HG03342 (cell line): ENCODE measurements at regions not wholly inside any gene's neighbourhood (a gene's known extent, or its start where the extent isn't known, plus 50 kb on each side); places are given as distances from the start of the nearest gene placed in this dataset.
A peak's percentile ranks its signal among the peaks of the same experiment; 100 is the strongest.
"Not testable (repeated sequence)": the region's sequence is repeated elsewhere in the genome, so short reads cannot be mapped to it uniquely, and the experiment has no call there.

Experiments
- ATAC-seq: cut with Tn5 transposase; IDR thresholded peaks from one replicate; pipeline ENCODE4 v1.9.1; 2021; ENCODE audit warnings: mild to moderate bottlenecking, moderate library complexity; ENCODE audit not compliant: unreplicated experiment

- no peak for ATAC-seq
Measured at GRCh38 chr3:145197051-145197820, 963.7 kb downstream of the PLOD2 start.

GRCh38 chr3:145197821-145198220 lies 963.2 kb downstream of the PLOD2 start:
- no peak for ATAC-seq

DNA sequence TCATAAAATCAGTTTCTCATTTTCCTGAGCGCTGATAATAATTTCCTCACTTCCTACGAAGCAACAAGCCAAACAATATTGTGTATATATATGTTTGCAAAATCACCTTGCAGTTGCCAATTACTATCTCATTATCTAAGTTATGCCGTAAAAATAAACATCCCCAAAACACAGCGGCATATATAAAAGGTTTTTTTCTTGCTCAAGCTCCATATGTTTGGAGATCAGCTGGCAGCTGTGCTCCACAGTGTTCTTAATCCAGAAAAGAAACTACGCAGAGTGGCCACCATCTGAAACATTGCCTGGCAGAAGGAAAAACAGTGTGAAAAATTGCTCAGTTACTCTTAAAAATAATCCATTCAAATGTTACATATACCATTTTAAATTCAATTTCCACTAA lies 951.4 kb downstream of the PLOD2 start:
- no peak for ATAC-seq

GRCh38 chr3:145219355-145220235 lies 941.4 kb downstream of the PLOD2 start:
- ATAC-seq, result no peak

DNA sequence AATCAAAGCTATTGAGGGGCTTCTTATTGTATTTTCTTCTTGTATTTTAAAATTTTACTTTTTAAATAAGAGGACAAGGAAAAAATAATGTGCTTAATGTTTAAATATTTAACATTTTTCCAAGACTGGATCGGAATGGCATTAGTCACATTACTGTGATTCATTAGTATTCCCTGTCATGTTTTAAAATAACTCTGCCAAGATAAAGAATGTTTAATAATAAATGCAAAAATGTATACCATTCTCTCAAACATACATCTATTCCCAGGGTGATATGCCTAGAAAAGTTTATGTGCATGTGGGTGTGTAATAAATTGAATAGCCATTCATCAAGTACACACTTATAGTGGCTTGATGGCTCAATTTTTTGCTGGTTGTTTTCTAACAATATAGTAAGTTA lies 936.1 kb downstream of the PLOD2 start:
- ATAC-seq, result no peak

- ATAC-seq, result no peak
Measured at GRCh38 chr3:145243875-145244274, 917.1 kb downstream of the PLOD2 start.

GRCh38 chr3:145244327-145244726 lies 916.7 kb downstream of the PLOD2 start:
- no peak for ATAC-seq

- ATAC-seq, result no peak
Measured at GRCh38 chr3:145246291-145246690, 914.7 kb downstream of the PLOD2 start.

DNA sequence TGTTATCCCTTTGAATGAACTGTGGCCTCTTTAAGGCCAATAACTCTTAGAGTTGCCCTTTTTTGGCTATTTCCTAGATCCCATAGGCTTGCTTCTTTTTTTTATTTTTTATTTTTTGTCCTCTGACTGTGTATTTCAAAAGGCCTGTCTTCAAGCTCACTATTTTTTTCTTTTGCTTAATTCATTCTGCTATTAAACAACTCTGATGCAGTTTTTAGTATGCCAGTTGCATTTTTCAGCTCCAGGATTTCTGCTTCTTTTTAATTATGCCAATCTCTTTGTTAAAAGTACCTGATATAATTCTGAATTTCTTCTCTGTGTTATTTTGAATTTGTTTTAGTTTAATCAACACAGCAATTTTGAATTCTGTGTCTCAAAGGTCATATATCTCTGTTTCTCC lies 912.1 kb downstream of the PLOD2 start:
- ATAC-seq, result no peak

- no peak for ATAC-seq
Measured at GRCh38 chr3:145251311-145251710, 909.7 kb downstream of the PLOD2 start.

DNA sequence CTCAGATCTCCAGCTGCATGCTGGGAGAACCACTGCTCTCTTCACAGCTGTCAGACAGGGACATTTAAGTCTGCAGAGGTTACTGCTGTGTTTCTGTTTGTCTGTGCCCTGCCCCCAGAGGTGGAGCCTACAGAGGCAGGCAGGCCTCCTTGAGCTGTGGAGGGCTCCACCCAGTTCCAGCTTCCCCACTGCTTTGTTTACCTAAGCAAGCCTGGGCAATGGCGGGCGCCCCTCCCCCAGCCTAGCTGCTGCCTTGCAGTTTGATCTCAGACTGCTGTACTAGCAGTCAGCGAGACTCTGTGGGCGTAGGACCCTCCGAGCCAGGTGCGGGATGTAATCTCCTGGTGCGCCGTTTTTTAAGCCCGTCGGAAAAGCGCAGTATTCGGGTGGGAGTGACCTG lies 903.0 kb downstream of the PLOD2 start:
- ATAC-seq, result not testable (repeated sequence)

DNA sequence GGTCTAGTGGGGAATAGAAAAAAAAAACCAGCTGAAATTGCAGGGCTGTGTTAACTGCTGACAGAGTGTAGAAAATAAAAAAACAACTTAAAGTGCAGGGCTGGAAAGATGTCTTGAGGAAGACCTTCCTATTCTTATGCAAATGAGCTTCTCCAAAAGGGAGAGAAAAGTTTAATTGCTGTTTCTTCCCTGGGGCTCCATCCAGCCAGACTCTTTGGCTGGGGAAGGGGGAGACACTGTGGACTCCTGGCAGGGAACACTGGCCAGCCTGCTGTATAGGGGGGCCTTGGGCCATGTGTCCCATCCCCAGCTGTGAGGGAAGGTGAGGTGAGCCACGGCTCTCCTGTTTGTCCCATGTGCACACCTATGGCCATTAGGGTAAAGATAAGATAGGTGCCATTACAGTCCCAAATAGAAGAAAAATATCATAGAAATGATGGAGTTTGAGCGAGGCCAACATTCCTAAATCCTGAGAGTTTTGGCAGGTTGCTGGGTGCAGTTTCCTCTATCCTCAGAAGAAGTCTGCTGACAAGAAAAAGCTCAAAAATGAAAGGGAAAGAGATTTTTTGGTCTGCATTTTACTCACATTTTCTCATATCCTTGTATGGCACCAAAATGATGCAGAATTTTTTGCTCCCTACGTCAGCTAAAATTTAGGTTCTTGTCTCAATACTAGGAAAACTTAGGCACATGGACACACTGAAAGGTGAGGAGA lies 901.7 kb downstream of the PLOD2 start:
- ATAC-seq, result no peak

DNA sequence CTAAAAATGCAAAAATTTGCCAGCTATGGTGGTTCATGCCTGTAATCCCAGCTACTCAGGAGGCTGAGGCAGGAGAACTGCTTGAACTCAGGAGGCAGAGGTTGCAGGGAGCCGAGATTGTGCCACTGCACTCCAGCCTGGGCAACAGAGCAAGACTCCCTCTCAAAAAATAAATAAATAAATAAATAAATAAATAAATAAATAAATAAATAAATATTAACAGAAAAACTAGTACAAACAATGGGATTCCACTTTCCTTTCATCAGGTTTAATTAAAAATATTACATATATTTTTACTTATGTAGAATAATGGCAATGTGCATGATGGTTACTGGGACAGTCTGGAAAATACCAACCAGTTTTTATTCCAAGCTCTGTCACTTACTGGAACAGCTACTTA lies 897.5 kb downstream of the PLOD2 start:
- ATAC-seq, result not testable (repeated sequence)

GRCh38 chr3:145266368-145266767 lies 894.6 kb downstream of the PLOD2 start:
- no peak for ATAC-seq

DNA sequence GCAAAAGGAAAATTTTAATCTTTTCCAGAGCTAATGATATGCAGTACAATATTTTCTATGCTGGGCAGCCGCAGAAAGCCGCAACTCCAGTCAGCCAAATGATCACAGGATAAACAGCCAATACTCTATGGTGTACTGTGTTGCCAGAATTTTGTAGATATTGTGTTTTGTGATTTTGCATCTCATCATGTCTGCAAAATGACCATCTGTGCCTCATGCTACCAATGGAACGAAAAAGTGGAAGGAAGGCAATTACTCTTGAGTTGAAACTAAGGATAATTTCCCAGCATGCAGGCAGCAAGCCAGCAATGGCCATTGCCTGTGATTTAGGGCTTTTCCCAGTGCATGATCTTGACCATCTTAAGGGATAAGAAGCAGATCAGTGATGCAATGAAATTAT lies 891.9 kb downstream of the PLOD2 start:
- ATAC-seq, result no peak

DNA sequence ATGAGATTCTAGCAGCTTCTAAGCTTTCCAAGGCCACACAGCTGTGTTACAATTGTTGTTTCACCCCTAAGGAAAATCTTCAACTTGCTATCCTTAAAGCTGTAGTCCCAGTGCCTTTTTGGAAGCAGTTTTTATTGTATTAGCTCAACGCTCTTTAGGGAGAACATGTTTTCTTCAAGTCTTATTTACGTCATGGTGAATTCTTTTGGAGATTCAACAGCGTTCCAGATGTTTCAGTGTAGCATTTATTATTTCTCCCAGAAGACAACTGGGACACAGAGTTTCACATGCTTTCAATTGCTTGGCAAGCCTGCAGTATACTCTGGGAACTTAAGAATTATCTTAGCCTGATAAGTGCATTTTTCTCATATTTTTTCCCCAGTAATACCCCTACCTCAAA lies 888.3 kb downstream of the PLOD2 start:
- no peak for ATAC-seq

GRCh38 chr3:145282505-145282904 lies 878.5 kb downstream of the PLOD2 start:
- no peak for ATAC-seq

DNA sequence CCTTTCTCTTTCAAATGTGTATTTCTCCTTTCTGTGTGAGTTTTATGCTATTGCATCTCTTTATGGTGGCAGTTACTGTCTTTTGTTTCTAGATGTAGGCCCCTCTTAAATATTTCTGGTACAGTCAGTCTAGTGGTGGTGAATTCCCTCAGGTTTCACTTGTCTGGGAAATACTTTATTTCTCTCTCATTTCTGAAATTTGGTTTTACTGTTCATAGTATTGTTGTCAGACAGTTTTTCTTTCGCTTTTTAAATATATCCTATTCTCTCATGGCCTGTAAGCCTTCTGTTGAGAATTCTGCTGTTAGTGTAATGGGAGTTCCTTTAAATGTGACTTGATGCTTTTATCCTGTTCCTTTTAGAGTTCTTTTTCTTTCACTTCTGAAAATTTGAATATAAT lies 874.0 kb downstream of the PLOD2 start:
- peak; percentile 67 for ATAC-seq

DNA sequence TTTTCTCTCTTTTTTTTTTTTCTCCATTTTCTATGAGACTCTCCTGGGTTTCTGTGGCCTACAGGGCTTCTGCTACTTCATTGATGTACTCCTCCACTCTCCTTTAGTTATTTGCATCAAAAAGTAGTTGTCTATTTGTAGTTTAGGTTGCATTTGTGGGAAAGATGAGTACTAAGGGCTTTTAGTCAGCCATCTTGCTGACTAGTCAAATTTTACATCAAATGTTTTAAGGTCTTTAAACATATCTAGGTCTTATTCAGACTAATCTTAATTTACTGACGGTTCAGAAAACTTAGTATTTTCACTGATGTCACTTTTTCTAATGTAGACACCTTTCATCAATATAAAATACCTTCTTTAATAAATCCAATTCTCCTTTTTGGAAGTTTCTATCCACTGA lies 871.0 kb downstream of the PLOD2 start:
- no peak for ATAC-seq

GRCh38 chr3:145294572-145294971 lies 866.4 kb downstream of the PLOD2 start:
- no peak for ATAC-seq

DNA sequence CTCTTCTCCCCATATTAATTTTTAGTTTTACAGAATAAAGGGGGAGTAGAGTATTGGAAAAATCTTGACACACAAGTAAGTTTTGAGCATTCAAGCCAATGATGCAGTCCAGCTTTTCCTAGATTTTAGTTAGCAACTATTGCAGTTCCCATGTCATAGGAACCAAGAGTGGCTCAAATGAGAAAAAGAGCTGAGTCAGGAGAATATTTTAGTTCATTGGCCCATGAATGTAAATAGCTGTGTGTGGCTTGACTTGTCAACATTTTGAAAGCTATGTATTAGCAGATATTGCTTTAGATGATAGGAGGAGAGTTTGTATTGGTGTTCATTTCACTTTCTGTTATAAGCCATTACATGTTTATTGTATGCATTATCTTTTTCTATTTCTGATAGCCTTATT lies 853.7 kb downstream of the PLOD2 start:
- ATAC-seq, result no peak

GRCh38 chr3:145313751-145314150 lies 847.2 kb downstream of the PLOD2 start:
- ATAC-seq, result no peak
